NCI-H446 treated with DMSO at 0.1 percent for 48 hours (cell line): ENCODE measurements at regions not wholly inside any gene's neighbourhood (a gene's known extent, or its start where the extent isn't known, plus 50 kb on each side); places are given as distances from the start of the nearest gene placed in this dataset.
"Not testable (repeated sequence)": the region's sequence is repeated elsewhere in the genome, so short reads cannot be mapped to it uniquely, and the experiment has no call there.

ENCODE experiments used
- DNase-seq: peaks from one replicate; lab custom pipeline; 2025; lab: John Stamatoyannopoulos, UW

DNA sequence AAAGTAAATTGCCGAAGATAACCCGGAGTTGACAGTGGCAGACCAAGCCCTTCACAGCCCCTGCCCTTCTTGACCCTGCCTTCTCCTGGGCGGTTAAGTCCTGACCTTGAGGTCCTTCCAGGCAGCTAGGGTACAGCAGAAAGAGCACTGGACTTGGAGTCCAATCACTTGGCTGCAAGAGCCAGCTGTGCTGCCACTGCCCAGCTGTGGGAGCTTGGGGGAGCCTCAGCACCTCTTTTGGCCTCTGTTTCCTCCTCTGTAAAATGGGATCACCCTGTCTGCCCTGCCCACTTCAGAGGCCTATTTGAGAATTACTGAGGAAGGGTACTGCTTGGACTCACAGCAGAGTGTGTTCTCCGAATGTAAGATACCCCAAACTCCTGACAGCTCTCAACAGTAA is 66.2 kb upstream of the SMAD6 start:
- no peak for DNase-seq

DNA sequence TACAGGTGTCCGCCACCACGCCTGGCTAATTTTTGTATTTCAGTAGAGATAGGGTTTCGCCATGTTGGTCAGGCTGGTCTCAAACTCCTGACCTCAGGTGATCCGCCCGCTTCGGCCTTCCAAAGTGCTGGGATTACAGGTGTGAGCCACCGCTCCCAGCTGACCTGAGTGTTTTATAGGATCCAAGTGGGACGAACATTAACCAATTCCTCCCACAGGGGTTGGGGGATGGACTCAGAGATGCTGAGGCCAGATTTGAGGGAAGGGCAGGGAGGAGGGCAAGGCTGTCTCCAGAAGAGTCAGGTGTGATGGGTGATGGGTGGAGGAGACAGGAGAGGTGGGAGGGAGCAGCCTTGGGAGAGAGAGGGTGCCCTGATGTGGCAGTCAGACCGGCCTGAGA is 65.0 kb upstream of the SMAD6 start:
- DNase-seq: not testable (repeated sequence)

DNA sequence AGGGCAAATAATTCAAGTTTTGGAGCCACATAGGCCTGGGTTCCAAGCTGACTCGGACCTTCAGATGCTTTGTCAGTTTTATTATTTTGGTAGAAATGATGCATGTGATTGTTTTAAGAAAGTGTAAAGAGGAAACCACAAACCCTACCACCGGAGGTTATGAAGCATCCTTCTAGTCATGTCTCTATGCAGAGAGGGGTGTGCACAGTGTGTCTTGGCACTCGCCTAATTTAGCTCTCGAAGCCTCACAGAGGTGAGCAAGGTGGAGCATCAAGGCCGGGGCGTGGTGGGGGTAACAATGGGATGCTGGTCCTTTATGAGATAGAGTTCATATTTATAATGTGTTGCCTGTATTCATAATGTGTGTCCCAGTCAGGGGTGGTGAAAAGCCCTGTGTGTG is 63.7 kb upstream of the SMAD6 start:
- no peak for DNase-seq

- no peak for DNase-seq
Measured at GRCh38 chr15:66641485-66642315, 60.3 kb upstream of the SMAD6 start.

GRCh38 chr15:66642514-66642913 is 59.5 kb upstream of the SMAD6 start:
- no peak for DNase-seq

DNA sequence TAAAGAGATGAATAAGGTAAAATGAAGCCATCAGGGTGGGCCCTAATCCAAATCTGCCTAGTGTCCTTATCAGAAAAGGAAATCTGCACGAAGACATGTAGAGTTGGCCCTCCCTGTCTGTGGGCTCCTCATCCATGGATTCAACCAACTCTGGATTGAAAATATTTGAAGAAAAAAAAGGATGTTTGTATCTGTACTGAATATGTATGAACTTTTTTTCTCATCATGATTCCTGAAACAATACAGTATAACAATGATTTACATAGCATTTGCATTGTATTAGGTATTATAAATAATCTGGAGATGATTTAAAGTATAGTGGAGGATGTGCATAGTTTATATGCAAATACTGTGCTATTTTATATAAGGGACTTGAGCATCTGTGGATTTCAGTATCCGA is 59.0 kb upstream of the SMAD6 start:
- DNase-seq: no peak

DNA sequence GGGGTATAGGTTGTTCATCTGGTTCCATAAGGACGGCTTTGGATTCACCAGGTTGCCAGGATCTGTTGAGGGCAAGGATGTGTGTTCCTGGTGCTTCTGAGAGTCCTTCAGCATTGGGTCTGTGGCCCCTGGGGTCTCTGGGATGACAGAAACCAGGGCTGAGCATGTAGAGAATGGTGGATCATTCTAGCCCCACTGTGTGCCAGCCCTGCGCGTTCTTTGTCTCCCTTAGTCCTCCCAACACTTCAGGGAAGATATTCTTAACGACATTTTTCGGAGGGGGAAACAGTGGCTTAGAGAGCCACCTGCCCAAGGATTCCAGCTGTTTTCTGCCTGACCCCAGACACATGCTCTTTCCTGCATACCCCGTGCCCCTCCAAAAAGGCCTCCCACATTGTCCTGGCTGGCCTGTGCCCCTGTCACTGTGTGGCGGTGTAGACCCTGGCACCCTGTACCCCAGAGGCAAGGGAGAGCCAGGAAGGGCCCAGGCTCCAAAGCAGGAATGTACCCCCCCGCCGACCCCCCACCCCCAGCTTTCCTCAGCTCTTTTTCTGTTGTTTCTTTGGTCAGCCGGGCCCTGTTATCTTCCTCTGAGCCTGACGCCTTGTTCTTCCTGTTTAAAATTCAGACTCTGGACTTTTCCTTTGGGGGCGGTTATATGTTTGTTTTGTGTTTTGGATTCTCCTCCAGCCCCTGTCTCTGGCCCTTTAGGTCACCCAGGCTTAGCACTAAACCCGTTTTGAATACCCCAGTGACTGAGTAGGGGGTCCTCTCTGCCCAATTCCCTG is 57.8 kb upstream of the SMAD6 start:
- no peak for DNase-seq

- DNase-seq: no peak
Measured at GRCh38 chr15:66644869-66645268, 57.2 kb upstream of the SMAD6 start.

DNA sequence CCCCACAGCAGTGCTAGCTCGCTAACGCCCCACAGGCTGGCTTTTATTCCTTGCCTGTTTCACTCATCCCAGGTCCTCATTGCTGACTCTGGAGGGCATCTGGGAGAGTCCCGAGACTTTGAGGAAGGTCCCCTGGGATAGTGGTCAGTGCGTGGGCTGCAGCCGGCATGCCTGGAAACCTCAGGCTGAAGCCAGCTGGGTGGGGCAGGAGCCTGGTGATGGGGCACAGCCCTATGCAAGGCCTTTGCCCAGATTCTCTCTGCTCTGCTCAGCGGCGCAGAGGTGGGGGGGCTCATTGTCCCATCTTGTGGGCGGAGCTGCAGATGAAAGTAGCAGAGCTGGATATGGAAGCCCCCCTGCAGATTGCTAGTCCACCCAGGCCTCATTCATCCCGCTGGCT is 55.7 kb upstream of the SMAD6 start:
- no peak for DNase-seq

GRCh38 chr15:66646799-66647198 is 55.2 kb upstream of the SMAD6 start:
- no peak for DNase-seq

DNA sequence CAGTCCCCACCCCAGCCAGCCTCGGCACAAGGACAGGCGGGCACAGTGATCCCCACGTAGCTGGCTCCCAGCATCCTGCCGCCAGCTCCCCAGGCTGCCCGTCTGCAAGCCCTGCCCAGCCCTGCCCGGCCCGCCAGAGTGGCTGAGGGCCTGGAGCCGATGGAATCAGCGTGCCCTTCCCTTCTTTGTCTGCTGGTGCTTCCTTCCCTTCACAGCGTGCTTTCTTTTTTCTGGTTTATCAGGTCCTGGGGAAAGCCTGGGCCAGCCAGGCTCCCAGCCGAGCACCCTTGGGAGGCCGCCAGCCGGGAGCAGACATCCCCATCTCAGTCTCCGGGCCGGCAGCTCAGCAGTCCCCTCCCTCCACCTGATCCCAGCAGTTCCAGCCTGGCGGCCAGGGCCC is 54.7 kb upstream of the SMAD6 start:
- no peak for DNase-seq

- DNase-seq: no peak
Measured at GRCh38 chr15:66648588-66648987, 53.4 kb upstream of the SMAD6 start.

DNA sequence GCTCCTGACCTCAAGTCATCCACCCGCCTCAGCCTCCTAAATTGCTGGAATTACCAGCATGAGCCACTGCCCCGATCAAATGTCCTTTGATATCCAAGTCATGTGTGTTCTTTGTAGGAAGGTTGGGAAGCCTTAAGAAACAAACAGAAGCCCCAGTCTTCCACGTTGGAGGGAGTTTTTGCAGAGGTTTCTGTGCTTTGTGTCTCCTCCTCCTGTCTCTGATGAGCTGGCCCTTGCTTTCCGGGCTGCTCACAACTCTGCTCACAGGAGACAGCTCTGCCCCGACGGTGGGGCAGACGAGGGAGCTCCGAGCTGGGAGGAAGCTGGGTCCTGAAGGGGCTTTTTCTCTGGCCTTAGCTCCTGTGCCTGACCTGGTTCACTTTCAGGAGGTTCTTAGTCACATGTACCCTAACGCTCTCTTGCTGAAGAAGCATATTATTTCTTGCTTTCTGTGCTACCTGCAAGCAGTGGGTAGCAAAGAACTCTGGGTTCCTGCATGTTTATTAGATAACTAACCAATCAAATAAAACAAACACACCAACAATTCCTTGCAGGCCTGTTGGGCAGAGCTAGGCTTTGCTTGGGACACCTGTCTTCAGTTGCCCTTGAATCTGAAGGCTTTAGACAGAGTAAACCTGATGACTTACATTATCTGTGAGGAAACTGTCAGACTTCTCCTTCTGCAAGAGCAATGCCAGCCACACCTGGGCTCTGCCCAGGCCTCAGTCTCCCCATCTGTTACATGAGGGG is 52.6 kb upstream of the SMAD6 start:
- no peak for DNase-seq

GRCh38 chr15:66650433-66650832 is 51.6 kb upstream of the SMAD6 start:
- no peak for DNase-seq

- DNase-seq: no peak
Measured at GRCh38 chr15:66651198-66651597, 50.8 kb upstream of the SMAD6 start.

- DNase-seq: no peak
Measured at GRCh38 chr15:66651913-66652642, 50.0 kb upstream of the SMAD6 start.
